NCI-H82 (cell line): ENCODE measurements at regions not wholly inside any gene's neighbourhood (a gene's known extent, or its start where the extent isn't known, plus 50 kb on each side); places are given as distances from the start of the nearest gene placed in this dataset.
"Not testable (repeated sequence)": the region's sequence is repeated elsewhere in the genome, so short reads cannot be mapped to it uniquely, and the experiment has no call there.

Experiments used
- DNase-seq: peaks from one replicate; lab custom pipeline; 2025; lab: John Stamatoyannopoulos, UW

DNA sequence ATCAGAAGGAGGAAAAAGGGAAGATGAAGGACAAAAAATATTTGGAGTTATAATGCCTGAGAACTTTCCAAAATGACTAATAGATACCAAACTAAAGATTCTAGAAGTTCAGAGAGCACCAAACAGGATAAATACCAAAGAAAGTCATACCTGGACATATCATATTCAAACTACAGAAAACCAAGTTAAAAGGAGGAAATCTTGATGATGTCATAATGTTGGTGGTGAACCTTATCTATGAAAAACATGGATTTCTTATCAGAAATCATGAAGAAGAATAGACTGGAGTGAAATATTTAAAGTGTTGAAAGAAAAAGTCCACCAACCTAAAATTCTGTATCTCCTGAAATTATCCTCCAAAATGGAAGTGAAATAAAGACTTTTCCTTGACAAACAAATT, 389.2 kb downstream of the JRKL start:
- DNase-seq, result no peak

DNA sequence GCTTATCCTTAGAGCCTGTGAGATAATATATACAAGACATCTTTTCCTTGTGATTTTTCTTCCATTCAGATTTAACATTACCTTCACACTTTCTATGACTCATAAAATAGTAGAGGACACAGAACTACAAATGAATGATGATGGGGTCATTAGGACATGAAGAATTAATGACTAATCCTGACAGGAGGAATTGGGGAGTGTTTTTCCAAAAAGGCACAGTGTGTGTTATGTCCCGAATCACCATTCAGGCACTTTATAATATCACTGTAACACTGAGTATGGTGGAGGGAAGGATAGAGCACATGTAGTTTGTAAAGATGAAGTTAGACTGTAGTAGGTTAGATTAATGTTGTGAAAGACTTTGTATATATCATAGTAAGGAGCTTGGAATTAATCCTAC, 391.3 kb downstream of the JRKL start:
- DNase-seq, result no peak

DNA sequence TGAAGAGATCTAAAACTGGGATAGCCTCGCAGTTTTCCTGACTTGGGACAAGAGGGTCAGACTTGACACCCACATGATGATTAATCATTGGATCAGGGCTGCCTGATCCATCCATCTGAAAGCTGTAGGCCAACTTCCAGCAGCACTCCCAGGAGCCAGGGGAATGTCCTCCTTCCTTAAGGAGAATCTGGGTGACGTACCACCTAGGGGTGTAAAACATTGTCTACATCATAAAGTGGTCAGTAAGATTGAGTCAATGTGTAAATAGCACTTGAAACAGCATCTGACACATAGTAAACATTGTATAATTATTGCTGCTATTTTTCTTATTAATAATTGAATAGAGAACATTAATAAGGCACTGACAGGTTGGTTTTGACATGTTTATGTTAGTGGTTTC, 392.8 kb downstream of the JRKL start:
- DNase-seq, result no peak

DNA sequence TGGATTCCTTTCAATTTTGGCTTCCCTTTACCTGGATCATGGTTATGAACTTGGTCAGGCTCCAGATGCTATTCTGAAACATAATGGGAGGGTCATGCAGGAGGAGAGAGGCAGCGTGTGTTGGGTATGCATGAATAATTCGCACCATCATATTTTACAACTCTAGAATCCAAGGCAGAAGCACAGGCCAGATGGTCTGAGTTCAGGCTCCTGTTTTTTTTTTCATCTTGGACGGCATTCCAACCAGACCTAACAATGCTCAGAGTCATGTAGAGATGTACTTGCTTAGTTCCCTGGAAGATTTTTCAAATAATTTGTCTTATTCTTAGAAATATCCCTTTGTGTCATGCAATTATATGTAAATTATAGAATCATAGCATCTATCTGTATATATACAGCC, 393.5 kb downstream of the JRKL start:
- no peak for DNase-seq

DNA sequence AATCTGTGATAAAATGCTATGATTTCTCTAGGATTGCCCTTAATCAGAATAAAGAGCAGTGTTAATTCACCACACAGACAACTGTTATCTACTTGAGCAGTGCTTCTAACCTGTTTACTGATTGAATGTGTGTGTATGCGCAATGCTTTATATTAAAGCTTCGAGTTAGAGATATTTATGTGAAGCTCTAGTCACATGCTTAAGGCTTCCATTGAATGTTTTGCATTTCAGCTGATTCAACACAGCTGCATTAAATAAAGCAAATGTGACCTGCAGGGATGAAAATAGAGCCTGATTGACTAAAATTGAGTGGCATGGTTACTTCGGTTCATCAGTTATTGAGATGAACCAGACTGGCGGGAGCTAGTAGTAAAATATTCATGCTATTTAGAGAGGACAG, 395.3 kb downstream of the JRKL start:
- DNase-seq, result no peak

DNA sequence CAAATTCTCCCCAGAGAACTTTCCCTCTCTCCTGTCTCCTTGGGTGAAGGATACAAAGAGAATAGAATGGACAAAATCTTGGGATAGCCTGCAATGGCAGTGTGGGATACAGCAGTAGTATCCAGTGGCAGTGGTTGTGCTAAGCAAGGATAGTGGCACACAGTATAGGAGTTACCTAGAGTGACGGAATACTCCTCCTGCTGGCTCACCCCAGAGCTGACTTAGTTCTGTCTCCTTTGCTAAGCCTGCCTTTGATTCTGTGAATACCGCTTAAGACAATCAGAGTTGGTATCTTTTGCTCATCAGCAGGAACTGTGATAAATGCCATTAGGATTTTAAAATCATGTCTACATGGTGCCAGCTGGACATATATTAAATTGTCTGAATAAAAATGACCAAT, 404.3 kb downstream of the JRKL start:
- peak; percentile 1 for DNase-seq

DNA sequence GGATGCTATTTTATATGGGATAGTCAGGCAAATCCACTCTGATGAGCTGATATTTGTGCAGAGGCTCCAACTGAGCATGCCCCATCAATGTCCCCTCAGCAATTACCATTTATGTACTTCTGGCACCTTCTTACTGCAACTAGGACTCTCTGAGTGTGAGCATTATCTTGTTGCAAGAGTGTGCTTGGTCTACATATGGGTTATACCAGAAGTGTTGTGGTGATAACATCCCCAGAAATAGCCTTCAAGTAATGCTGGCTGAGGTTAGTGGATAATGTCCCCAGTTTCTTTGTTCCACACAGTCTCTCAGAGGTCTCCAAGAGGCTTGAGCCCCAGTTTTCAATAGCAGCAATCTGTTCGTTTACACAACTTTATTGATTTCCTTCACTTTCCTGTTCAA, 408.6 kb downstream of the JRKL start:
- DNase-seq, result no peak

DNA sequence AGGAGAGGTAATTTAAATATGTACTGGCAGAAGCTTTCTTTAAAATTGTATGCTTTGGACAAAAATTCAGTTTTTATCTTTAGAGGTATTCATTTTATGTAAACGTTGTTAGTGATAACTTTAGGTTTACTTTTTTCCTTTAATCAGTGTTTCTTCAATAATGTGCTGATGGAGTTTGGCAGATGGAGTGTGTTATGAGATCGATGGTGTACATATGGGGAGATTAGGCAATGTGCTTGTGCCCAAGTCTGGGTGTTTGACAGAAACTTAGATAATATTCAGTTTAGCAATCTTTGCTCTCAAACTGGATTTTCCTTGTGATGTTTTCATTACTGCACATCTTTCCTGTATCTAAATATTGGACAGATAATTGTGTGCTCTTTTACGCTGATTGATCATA, 425.4 kb downstream of the JRKL start:
- DNase-seq, result peak; percentile 4

DNA sequence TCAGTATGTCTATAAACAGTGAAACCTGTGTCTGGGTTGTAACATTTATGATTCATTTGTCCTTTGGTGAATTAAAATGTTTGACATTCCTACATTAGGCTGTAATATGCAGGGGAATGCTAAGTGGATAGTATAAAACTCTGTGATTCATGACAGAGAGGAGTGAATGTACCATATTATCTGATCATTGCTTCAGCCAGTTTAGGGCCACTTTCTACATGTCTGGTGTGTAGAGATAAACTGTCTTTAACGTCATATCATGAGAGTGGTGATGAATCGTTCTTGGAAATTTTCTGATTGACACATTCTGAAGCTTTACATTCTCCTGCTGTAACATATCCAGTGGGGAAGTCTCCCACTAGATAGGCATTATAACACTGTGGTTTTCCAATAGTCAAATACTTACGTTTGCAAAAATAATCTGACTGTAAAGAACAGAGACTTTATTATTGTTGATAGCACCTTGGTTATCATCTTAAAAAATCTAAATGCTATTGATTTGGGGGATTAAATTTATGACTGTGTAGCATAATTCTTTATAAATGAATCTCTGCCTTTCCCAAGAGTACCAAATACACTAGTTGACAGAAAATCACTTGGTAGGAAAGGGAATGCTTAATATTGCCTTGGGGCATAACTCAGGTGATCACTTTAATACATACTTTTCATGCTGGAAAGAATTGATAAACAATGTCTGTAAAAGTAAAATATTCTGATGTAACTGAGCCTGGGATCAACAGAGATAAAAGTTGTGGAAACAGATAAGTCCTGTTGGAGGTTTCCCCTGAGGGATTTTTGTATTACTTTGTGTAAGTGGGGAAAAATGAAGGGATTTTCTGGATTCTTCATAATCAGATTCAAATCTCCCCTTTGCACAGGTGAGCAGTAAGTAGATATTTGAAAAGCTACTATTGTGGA, 427.9 kb downstream of the JRKL start:
- DNase-seq, result no peak

DNA sequence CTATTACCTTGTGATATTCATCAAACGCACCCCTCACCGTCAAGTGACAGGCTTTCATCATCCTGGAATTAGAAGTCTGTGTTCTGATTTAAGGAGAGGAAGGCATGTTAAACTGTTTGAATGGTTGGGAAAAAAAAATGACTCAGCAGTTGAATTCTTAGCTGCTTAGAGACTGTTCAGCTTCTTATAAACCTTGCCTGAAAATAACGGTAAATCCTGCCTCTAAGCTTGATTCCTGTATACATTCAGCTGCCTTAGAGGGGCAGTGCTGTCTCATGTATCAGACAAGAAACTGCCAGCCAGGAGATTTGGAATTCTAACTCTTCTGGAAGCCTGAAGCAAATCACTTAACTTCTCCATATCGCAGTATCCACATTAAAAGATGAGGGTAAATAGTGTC, 437.4 kb downstream of the JRKL start:
- DNase-seq, result peak; percentile 62

DNA sequence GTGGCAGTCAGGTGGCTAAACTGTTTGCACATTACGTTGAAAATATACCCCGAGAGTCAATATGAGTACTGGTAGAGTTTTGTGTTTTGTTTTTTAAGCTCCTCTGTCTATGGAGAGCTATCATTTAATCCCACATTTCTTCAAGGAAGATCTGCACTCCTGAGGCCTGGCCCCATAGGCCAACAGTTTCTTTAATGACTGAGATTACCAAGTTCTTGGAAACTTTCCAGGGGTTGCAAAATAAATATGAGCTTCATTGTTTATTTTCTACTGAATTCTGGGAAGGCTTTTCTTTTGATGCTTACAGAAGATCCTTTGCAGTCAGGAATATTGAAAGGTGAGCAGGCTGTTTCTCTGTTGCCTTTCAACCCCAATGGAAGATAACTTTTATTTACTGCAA, 452.0 kb downstream of the JRKL start:
- no peak for DNase-seq

DNA sequence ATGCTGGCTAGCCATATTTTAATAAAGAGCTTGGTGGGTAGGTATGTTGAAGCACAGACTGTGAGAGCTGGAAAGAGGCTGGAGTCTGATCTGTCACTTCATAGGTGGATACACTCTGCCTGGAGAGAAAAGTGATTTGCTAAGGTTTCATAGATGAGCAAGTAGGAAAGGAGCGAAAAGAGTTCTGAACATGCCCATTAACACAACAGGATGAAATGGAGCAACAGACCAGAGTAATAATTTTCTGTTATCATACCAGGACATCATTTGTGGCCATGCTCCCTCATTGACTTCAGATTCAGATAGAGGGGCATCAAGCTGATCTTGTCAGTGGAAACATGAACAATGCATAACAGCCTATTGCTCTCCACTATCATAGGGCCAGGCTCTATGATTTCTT, 452.9 kb downstream of the JRKL start:
- no peak for DNase-seq

DNA sequence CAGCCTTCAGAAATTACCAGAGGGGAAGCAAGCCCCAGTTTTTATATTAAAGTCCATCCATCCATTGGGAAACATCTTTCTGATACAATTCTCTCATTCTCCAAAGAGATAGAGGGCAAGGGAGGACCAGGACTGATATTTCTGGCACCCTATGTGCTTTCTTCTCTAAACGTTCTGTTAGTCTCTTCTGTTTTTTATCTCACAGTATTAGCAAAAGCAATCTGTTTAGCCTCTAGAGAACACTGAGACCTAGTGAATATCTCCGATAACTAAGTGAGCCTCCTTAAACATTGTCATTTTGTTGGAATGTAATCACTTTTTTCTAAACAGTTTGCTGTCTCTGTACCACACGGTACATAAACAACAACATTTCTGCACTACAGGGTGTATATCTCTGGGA, 464.6 kb downstream of the JRKL start:
- DNase-seq, result no peak

DNA sequence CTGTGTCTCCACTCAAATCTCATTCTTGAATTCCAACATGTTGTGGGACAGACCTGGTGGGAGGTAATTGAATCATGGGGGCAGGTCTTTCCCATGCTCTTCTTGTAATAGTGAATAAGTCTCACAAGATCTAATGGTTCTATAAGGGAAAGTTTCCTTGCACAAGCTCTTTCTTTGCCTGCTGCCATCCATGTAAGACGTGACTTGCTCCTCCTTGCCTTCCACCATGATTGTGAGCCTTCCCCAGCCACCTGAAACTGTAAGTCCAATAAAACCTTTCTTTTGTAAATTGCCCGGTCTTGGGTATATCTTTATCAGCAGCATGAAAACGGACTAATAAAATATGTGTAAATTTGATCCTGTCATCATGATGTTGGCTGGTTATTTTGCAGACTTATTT, 471.9 kb downstream of the JRKL start:
- DNase-seq, result not testable (repeated sequence)

DNA sequence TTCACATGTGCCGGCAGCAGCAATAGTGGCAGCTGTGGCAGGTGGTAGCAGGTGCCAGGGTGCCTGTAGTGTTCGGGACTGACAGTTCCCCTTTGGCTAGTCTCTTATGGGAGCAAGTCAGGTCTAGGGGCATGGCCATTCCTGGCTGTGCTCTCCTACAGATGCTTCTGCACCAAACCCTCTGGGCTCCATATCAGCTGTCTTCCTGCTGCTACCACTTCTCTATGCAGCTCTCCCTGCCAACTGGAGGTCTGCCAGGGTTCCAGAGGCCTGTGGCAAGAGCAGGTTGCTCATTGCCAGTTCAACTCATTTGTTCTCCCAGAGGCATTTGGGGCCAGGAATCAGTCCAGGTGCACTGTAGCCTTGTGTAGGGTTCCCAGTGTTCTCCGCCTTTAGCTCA, 473.7 kb downstream of the JRKL start:
- no peak for DNase-seq

DNA sequence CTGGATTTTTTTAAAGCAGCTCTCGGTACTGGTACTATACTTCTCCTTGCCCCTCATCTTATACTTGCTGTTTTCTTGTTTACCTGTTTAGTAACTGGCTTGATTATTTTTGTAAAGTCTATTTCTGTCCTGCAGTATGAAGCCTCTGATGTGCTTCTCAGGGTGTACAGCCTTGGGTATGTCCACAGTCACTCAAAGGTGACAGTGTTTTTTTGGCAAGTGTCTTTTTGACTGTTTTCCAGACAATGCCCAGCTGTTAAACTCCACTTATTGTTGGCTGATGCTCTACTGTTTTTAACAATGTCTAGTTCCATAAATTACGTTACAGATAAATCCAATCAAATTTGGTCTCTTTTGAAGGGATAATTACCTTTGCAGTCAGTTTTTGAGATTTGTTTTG, 475.2 kb downstream of the JRKL start:
- DNase-seq, result no peak

DNA sequence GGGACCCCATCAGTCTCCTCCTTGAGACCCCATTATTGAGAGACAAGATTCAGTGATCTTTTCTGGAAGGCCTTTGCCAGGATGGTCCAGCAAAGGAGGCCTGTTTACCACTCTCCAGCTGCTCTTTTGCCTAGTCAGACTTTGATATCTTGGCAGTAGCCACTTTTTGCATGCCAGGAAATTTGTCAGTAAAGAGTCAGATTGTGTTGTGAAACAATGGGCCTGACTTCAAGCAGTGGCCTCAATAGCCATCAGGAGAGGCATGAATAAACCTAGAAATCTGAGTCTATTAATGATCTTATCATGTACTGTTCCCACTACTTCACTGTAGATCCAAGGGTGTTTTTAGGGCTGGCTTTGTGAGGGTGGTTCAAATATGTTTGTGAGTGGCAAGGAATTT, 479.4 kb downstream of the JRKL start:
- no peak for DNase-seq

DNA sequence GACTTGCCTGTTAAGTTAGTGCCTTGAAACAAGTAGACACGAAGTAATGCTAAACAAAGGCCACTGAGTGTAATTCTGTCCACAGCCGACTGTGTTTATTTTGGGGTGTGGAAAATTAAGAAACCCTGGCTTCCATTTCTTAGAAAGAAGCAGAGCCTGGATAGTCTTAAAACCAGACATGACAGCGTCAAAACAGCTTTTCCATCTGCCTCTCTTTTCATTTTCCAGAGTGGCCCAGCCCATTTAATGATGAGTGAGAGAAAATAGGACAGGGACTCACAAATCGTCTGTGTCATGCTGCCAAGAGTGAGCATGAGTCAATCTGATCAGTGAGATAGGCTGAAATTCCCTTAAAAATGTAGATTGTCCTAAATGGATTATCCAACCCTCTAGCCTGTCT, 485.9 kb downstream of the JRKL start:
- no peak for DNase-seq

DNA sequence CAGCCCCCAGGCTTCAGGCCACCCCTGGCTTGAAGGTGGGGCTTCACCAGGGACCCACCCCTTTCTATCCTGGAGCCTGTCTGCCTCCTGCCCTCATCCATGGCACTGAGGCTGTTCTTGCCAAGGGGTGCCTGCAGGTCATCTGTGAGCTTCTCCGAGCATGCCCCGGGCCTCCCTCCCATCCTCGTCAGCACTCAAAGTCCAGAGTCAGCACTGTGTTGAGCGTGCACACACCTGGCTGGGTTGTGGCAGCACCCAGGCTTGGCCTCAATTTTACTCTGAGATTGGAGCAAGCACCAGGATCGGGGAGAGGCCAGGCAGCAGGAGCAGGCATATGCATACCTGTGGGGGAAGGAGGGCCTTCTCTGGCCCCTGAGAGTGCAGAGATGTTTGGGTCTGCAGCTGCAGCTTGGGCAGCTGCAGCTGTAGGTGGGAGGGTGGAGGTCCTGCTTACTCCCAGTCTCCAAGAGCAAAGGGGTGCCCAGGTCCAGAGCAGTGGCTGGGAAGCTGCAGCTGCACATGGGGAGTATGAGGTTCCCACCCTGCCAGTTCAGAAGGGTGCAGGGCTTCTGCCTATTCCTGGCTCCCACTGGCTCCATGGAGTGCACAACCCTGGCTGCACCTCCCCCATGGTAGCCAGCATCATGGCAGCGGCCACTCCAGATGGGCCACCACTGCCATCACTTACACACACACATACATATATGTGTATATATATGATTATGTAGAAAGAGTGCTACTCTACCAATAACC, 488.7 kb downstream of the JRKL start:
- DNase-seq, result no peak

DNA sequence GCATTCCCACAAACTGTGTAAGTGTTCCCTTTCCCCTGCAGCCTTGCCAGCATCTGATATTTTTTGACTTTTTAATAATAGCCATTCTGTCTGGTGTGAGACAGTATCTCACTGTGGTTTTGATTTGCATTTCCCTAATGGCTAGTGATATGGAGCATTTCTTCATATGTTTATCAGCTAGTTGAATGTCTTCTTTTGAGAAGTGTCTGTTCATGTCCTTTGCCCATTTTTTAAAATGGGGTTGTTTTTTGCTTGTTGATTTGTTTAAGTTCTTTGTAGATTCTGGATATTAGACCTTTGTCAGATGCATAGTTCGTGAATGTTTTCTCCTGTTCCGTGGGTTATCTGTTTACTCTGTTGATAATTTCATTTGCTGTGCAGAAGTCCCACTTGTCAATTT, 492.8 kb downstream of the JRKL start:
- not testable (repeated sequence) for DNase-seq

DNA sequence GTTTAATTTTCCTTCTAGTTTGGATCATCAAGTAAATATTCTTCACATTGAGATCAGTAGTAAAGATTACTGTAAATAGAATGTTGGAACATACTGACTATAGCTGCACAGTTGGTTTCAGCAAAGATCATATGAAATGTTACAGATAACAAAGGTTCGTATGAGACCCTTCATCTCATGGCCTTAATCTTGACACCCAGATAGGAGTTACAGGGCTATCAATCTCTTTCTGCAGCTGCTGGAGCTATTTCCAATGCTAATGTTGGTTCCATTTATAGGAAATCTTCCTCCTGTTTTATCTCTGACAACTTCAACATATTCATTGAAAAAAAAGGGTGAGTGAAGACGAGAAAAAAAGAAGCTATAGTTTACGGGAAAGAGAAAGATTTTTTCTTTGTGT, 495.6 kb downstream of the JRKL start:
- DNase-seq, result no peak

DNA sequence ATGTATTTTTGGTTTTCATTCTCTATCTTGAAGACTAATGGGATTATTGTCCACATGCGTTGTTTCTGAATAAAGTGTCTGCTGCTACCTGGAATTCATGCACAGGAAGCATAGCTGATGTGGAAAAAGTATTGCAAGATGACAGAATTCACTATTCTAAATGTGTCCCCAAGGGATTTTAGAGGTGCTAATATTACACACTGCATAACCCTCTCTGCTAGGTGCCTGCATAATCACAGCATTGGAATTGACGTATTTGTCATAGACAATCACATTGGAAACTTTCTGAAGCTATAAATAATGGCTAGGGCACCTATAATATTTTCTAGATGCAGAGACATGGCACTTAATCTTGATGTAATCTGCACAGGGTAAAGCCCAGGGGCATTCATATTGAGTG, 496.1 kb downstream of the JRKL start:
- DNase-seq, result no peak

DNA sequence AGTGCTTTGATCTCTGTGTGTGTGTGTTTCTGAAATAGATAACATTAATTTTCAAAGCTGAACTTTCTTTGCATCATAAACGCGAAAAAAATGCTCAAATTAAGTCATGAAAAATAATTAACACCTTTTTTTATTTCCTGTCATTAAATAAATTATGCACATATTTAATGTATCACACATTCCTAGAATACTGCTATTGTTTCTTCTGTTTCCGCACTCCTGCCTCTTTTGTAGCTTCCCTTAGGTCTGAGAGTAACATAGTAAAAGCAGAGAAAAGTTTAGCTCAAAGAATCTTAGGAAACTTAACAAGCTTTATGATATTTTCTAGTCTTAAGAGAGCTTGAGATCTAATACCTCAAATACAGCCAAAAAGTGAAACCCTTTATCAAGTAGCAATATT, 504.2 kb downstream of the JRKL start:
- DNase-seq, result no peak

DNA sequence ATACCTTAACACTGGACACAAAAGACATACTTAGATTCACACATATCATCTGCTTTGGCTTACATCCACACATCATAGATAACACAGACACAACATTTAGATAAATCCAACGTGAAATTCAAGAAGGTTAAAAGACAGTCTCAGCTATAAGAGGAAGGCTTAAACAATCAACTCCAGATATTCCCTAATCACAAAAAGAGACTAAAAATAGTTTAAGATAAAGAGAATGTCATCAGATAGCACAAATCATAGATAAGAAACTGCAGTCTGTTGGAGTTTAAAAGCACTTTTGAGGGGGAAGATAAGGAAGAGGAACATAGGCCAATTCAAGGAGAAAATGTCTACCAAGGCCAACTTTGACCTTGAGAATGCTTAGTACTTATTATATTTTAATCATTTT, 504.8 kb downstream of the JRKL start:
- no peak for DNase-seq
